ENCODE measurements at regions not wholly inside any gene's neighbourhood (a gene's known extent, or its start where the extent isn't known, plus 50 kb on each side); places are given as distances from the start of the nearest gene placed in this dataset.
"Not testable (repeated sequence)": the region's sequence is repeated elsewhere in the genome, so short reads cannot be mapped to it uniquely, and the experiment has no call there.

- DNase-seq (ENCODE audit: low spot score) = no peak
Observed at GRCh38 chrX:130467936-130468335, 66.1 kb downstream of the RBMX2 start.

DNA sequence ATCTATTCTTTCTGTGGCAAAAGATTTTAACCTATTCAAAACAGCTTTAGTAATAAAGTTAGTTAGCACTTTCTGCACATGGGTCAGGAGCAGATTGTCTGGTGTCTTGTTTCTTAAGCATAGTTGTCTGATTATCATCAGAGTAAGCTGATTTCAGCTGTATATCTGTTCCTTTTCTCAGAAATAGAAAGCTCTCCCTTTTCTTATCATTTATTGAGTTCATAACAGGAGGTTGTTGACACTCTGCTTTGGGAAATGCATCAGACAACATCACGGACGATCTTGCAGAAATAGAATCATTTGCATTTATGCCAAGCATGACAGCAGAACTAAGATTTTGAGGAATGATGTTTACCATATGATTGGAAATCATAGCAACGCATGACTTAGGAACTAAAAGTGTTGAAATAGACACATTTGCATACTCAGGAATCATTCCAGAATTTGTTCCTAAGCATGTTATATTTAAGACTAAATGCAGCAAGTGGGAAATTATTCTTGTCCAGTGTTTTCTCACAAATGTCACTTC, 66.7 kb downstream of the RBMX2 start:
- DNase-seq (ENCODE audit: low spot score) = no peak

- DNase-seq (ENCODE audit: low spot score) = no peak
Observed at GRCh38 chrX:130482871-130483270, 81.1 kb downstream of the RBMX2 start.

DNA sequence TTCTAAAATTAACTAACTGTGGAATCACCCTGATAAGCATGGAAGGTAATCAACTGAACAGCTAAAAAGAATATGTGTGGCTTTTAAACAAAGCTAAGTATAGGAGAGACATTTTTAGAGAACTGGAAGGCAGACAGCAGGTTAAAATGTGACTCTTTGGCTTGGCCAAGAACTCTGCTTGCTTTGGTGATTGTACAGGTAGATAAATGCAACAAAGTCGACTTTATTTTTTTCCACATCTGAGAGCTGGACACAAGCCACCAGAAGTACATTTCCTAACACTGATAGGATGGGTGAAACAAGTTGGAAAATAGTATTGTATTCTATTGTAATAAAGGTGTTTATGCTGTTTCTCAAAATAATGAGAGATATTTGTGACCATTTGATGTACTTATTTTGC, 84.1 kb downstream of the RBMX2 start:
- no peak for DNase-seq (ENCODE audit: low spot score)

- not testable (repeated sequence) for DNase-seq (ENCODE audit: low spot score)
Observed at GRCh38 chrX:130495502-130495901, 93.7 kb downstream of the RBMX2 start.

- DNase-seq (ENCODE audit: low spot score) = no peak
Observed at GRCh38 chrX:130497531-130497930, 95.7 kb downstream of the RBMX2 start.

GRCh38 chrX:130498653-130499274, 97.0 kb downstream of the RBMX2 start:
- no peak for DNase-seq (ENCODE audit: low spot score)

- no peak for DNase-seq (ENCODE audit: low spot score)
Observed at GRCh38 chrX:130502016-130502570, 100.3 kb downstream of the RBMX2 start.

- DNase-seq (ENCODE audit: low spot score) = no peak
Observed at GRCh38 chrX:130504019-130504418, 102.2 kb downstream of the RBMX2 start.

DNA sequence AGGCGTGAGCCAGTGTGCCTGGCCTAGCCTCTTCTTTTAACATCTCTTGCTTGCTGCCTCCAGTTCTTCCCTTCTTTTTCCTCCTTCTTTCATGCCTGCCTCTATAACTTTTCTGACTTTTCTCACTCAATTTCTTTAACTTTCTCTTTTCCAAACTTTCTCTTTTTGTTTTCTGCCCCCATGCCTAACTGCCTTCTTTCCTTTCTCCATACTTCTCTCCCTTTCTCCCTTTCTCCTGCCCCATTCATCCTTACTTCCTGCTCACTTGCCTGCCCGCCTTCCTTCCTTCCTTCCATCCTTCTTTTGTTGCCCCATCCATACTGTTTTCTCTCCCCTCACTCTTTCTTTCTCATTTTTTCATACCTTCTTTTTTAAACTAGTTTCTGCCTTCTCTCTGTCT, 105.2 kb downstream of the RBMX2 start:
- DNase-seq (ENCODE audit: low spot score) = no peak

GRCh38 chrX:130512534-130512933, 110.7 kb downstream of the RBMX2 start:
- not testable (repeated sequence) for DNase-seq (ENCODE audit: low spot score)

- DNase-seq (ENCODE audit: low spot score) = no peak
Observed at GRCh38 chrX:130516123-130516522, 114.3 kb downstream of the RBMX2 start.

GRCh38 chrX:130523460-130524394, 121.9 kb downstream of the RBMX2 start:
- DNase-seq (ENCODE audit: low spot score) = no peak

GRCh38 chrX:130524476-130525194, 122.8 kb downstream of the RBMX2 start:
- DNase-seq (ENCODE audit: low spot score) = no peak

GRCh38 chrX:130529531-130529930, 127.7 kb downstream of the RBMX2 start:
- DNase-seq (ENCODE audit: low spot score) = no peak

DNA sequence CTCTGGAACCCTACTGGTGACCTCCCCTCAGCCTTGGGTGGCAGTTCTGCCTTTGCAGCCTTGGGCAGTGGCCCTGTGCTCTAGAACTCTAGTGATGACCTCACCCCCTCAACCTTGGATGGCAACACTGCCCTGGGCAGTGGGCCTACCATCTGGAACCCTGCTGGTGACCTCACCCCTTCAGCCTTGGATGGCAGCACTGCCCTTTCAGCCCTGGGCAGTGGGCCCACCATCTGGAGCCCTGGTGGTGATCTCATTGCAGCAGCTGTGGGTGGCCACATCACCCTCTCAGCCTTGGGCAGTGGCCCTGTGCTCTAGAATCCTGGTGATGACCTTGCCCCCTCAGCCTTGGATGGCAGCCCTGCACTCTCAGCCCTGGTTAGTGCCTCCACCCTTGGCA, 129.3 kb downstream of the RBMX2 start:
- DNase-seq (ENCODE audit: low spot score) = no peak

DNA sequence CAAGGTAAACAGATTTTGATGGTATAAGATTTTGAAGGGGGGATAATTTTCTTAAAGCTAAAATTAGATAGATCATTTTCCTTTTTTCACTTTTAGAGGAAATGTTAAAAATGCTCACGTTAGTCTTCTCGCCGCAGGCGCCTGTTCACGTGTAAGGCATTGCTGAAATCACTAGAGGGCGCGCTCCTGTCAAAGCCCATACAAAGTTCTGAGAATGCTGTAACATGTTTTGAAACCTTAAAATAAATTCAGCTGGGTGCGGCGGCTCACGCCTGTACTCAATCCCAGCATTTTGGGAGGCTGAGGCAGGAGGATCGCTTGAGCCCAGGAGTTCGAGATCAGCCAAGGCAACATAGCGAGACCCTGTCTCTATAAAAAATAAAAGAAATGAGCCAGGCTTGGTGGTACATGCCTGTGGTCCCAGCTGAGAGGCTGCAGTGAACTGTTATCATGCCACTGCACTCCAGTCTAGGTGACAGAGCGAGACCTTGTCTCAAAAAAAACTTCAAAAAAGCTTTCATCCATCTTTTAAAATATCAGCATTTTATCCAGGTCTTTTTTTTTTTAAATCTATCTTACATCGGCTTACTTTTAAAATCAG, 138.0 kb downstream of the RBMX2 start:
- peak; percentile 21 for DNase-seq (ENCODE audit: low spot score)

GRCh38 chrX:130543603-130544325, 142.0 kb downstream of the RBMX2 start:
- no peak for DNase-seq (ENCODE audit: low spot score)

DNA sequence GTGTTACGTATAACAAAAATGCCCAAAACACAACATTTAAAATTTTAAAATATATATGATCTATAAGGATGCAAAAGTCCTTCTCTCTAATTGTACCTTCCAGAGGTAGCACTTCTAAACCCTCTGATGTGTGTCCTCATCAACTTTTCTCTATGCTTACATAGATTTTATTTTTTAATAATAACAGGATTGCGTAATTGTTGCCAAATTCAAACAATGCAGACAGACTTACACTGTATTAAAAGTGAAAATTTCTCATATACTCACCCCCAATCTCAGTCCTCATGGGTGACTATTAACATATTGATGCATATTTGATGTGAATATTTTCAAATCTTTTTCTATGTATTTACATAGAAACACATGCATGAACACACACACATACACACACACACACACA, 144.0 kb downstream of the RBMX2 start:
- no peak for DNase-seq (ENCODE audit: low spot score)

DNA sequence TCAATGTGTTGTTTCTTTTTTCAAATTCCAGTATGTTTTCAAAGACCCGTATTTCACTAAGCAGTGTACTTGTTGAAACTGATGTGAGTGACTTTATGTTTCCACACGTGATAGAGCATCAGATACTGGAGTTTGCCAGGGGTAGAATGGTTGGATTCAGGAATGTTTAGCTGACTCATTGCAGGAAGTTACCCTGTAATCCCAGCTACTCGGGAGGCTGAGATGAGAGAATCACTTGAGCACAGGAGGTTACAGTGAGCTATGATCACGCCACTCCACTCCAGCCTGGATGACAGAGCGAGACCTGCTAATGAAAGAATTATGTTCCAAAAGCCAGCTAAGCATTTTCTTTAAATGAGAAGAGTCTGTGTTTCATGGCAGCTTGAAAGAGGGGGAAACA, 147.6 kb downstream of the RBMX2 start:
- DNase-seq (ENCODE audit: low spot score) = not testable (repeated sequence)

GRCh38 chrX:130550351-130550750, 148.6 kb downstream of the RBMX2 start:
- no peak for DNase-seq (ENCODE audit: low spot score)
